OCI-LY1 (cell line): ENCODE measurements at regions not wholly inside any gene's neighbourhood (a gene's known extent, or its start where the extent isn't known, plus 50 kb on each side); places are given as distances from the start of the nearest gene placed in this dataset.

Experiments used
- CTCF ChIP-seq: fragments of 200-600 bp; sonication (generic), shearing (Covaris generic); IDR thresholded peaks from 2 replicates; pipeline ENCODE4 v1.5.1; 2017; ENCODE audit warnings: mild to moderate bottlenecking, antibody characterized with exemption, low read length, moderate library complexity, mixed read lengths
- EZH2 ChIP-seq: fragments of 200-600 bp; sonication (generic), shearing (Covaris generic); IDR thresholded peaks from 2 replicates; pipeline ENCODE4 v1.8.0; 2017; ENCODE audit warnings: borderline replicate concordance, mixed run types, mild to moderate bottlenecking, antibody characterized with exemption, low read length, moderate library complexity, mixed read lengths

- TF ChIP-seq CTCF, result no peak
- TF ChIP-seq EZH2, result no peak
Observed at GRCh38 chr16:55179852-55180585, 144.0 kb upstream of the IRX6 start.
